BJ (cell line): ENCODE measurements at regions not wholly inside any gene's neighbourhood (a gene's known extent, or its start where the extent isn't known, plus 50 kb on each side); places are given as distances from the start of the nearest gene placed in this dataset.

Experiments
- CTCF ChIA-PET: fragments of 350-600 bp; formaldehyde crosslinking; extraction: SDS; loops from one replicate; lab custom pipeline; 2021; ENCODE audit warnings: antibody characterized with exemption, inconsistent platforms; lab: Yijun Ruan, JAX
- POLR2A ChIA-PET: fragments of 300-600 bp; sonication (Branson Sonifier 250); formaldehyde crosslinking; extraction: SDS; loops from one replicate; lab custom pipeline; 2021; ENCODE audit warnings: antibody characterized with exemption; lab: Charles Lee
- DNase-seq: peaks from one replicate; pipeline ENCODE4 v3.0.0-alpha.2; 2011; ENCODE audit warnings: low read depth
- H3K27me3 ChIP-seq: 2 replicates; pipeline ENCODE4 v1.6.0; 2011; ENCODE audit warnings: low read length; ENCODE audit not compliant: control insufficient read depth, insufficient read depth
- H3K36me3 ChIP-seq: 2 replicates; pipeline ENCODE4 v1.5.1; 2011; ENCODE audit warnings: low read length; ENCODE audit not compliant: control insufficient read depth, insufficient read depth
- H3K4me3 ChIP-seq: 2 replicates; pipeline ENCODE4 v1.5.1; 2011; ENCODE audit warnings: low read depth, mild to moderate bottlenecking, control low read depth, low read length
- CTCF ChIP-seq: IDR thresholded peaks from 2 replicates; pipeline ENCODE4 v1.5.1; 2011; ENCODE audit warnings: low read depth, mild to moderate bottlenecking, control low read depth, inconsistent platforms, low read length, moderate library complexity; ENCODE audit not compliant: insufficient read depth

- POLR2A ChIA-PET = no interaction called here
- Histone ChIP-seq H3K36me3 (no peaks in the 10 kb centered on the region), H3K27me3 (no peaks in the 10 kb centered on the region), H3K4me3 (no peak overlapping the region)
- TF ChIP-seq CTCF = no peak
- CTCF ChIA-PET = no interaction called here
- DNase-seq = no peak
These were observed 162.6 kb downstream of the P2RY1 start for GRCh38 chr3:152997526-152997925.

- ChIA-PET CTCF (no interaction called here), POLR2A (no interaction called here)
- Histone ChIP-seq H3K36me3 (no peaks in the 10 kb centered on the region), H3K4me3 (no peak overlapping the region), H3K27me3 (no peaks in the 10 kb centered on the region)
- no peak for TF ChIP-seq CTCF
- DNase-seq = no peak
These were observed 163.4 kb upstream of the RAP2B start for GRCh38 chr3:152998591-152998990.

- H3K27me3 ChIP-seq = no peaks in the 10 kb centered on the region
- ChIA-PET POLR2A (no interaction called here), CTCF (no interaction called here)
- no peak overlapping the region for H3K4me3 ChIP-seq
- TF ChIP-seq CTCF = no peak
- no peak for DNase-seq
- H3K36me3 ChIP-seq = no peaks in the 10 kb centered on the region
These were observed 161.7 kb upstream of the RAP2B start for GRCh38 chr3:153000325-153000724.

- no peak for TF ChIP-seq CTCF
- H3K36me3 ChIP-seq = no peaks in the 10 kb centered on the region
- POLR2A ChIA-PET = no interaction called here
- no peak for DNase-seq
- no peaks in the 10 kb centered on the region for H3K27me3 ChIP-seq
- CTCF ChIA-PET = no interaction called here
- no peak overlapping the region for H3K4me3 ChIP-seq
These were observed 160.6 kb upstream of the RAP2B start for GRCh38 chr3:153001210-153002078.

GRCh38 chr3:153003441-153003840, 158.6 kb upstream of the RAP2B start:
- Histone ChIP-seq H3K27me3 (no peaks in the 10 kb centered on the region), H3K4me3 (no peak overlapping the region), H3K36me3 (no peaks in the 10 kb centered on the region)
- ChIA-PET POLR2A (no interaction called here), CTCF (interaction anchor here (1.2 kb wide), 1 partner anchor 12 kb away, joined by 4 read pairs; no protein-coding TSS in a partner anchor)
- no peak for DNase-seq
- no peak for TF ChIP-seq CTCF
